Caco-2 (cell line): ENCODE measurements at regions not wholly inside any gene's neighbourhood (a gene's known extent, or its start where the extent isn't known, plus 50 kb on each side); places are given as distances from the start of the nearest gene placed in this dataset.

Experiments used
- BruUV-seq: library from RNA; stranded (reverse); fragments of 400-500 nt; replicated peaks from 2 replicates; lab custom pipeline; 2021; lab: Mats Ljungman, UMichigan
- CTCF ChIA-PET: fragments of 300-600 bp; sonication (Branson Sonifier 250); formaldehyde crosslinking; loops from one replicate; lab custom pipeline; 2022; ENCODE audit warnings: antibody characterized with exemption; lab: Charles Lee
- POLR2A ChIA-PET: fragments of 300-600 bp; sonication (Branson Sonifier 250); formaldehyde crosslinking; loops from one replicate; lab custom pipeline; 2022; ENCODE audit warnings: antibody characterized with exemption; lab: Charles Lee
- DNase-seq, 2 experiments: peaks; one replicate each; pipeline versions ENCODE4 v3.0.0 to v3.0.0-alpha.2; 2020 to 2022
- H3K27me3 ChIP-seq: replicated peaks from 2 replicates; pipeline ENCODE4 v1.6.0; 2011; ENCODE audit warnings: low read length; ENCODE audit not compliant: control insufficient read depth, insufficient read depth
- H3K36me3 ChIP-seq: 2 replicates; pipeline ENCODE4 v1.5.1; 2011; ENCODE audit warnings: low read length; ENCODE audit not compliant: control insufficient read depth, insufficient read depth
- H3K4me1 ChIP-seq: fragments of 250-450 bp; sonication (Bioruptor Pico); 2 replicates; pipeline ENCODE4 v1.5.1; 2020; ENCODE audit warnings: mild to moderate bottlenecking
- H3K4me3 ChIP-seq: 2 replicates; pipeline ENCODE4 v1.5.1; 2011; ENCODE audit warnings: low read depth, mild to moderate bottlenecking, control low read depth, low read length
- H3K9me3 ChIP-seq: fragments of 250-450 bp; sonication (Bioruptor Pico); 2 replicates; pipeline ENCODE4 v1.5.1; 2020; ENCODE audit warnings: mild to moderate bottlenecking, moderate library complexity
- H3K27ac Mint-ChIP-seq: one replicate; pipeline ENCODE4 v1.8.0; 2022; ENCODE audit warnings: mixed read lengths; ENCODE audit not compliant: unreplicated experiment
- H3K27me3 Mint-ChIP-seq: one replicate; pipeline ENCODE4 v1.8.0; 2022; ENCODE audit warnings: mixed read lengths; ENCODE audit not compliant: insufficient read depth, unreplicated experiment
- H3K36me3 Mint-ChIP-seq: one replicate; pipeline ENCODE4 v1.8.0; 2022; ENCODE audit warnings: mild to moderate bottlenecking, mixed read lengths; ENCODE audit not compliant: insufficient read depth, unreplicated experiment
- H3K4me1 Mint-ChIP-seq: one replicate; pipeline ENCODE4 v1.8.0; 2022; ENCODE audit warnings: low read depth, mixed read lengths; ENCODE audit not compliant: unreplicated experiment
- H3K4me3 Mint-ChIP-seq: one replicate; pipeline ENCODE4 v1.8.0; 2022; ENCODE audit warnings: mild to moderate bottlenecking, moderate library complexity, mixed read lengths; ENCODE audit not compliant: unreplicated experiment
- H3K9me3 Mint-ChIP-seq: one replicate; pipeline ENCODE4 v1.8.0; 2022; ENCODE audit warnings: mixed read lengths; ENCODE audit not compliant: unreplicated experiment
- intact Hi-C: fragments of 100-400 bp; cut with micrococcal nuclease; formaldehyde crosslinking; loops from one replicate; pipeline ENCODE4 v1.10.0; 2022; ENCODE audit not compliant: unreplicated experiment
- TF ChIP-seq, protein P1 (sequence below), 2 experiments: fragments of 200-600 bp in 1 of 2; IDR thresholded peaks; 1 replicate in 1 of 2; 2 replicates in 1 of 2; pipeline versions ENCODE4 v1.5.1 to v1.8.0; 2011 to 2022; ENCODE audit warnings: antibody characterized with exemption in 1 of 2, control low read depth in 1 of 2, inconsistent platforms in 1 of 2, low read depth in 1 of 2, low read length in 1 of 2, mild to moderate bottlenecking in 1 of 2, moderate library complexity in 1 of 2; ENCODE audit not compliant: insufficient read depth in 1 of 2, severe bottlenecking in 1 of 2, unreplicated experiment in 1 of 2

DNA sequence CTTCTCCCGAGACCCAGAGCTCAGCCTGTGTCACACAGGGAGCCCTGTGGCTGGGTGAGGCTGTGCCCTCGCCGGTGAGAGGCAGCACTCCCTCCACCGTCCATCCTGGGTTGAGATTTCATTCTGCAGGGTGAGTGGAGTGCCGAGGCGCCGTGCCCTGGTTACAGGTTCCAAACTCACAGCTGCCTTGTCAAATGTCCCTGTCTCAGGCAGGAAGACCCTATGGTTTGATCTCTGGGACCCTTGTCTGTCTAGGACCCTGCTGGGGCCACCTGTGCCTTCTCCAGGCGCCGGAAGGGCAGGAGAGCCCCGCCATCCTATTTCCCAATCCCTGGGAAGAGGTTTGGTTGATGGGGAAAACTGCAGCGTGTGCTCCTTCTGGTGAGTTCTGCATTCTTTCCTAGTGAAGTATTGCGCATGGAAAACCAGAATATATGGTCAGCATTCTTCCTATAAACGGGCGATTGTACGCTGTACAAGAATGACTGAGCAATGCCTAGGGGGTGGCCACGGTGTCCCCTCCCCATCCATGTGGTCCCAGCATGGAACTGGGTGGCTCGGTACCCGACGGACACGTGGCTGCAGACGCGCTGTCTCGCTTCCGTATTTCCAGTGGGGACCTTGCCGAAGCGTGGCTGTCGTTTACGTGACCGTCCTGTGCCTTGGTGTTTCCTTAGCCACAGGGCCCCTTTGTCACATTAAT lies 95.9 kb upstream of the COL5A1 start:
- H3K36me3 ChIP-seq: no peaks in the 10 kb centered on the region
- no peak overlapping the region for H3K4me3 ChIP-seq
- peaks cover 9% of the 10 kb centered on the region for H3K4me1 ChIP-seq
- no peak overlapping the region for H3K4me3 Mint-ChIP-seq
- no peaks in the 10 kb centered on the region for H3K27me3 Mint-ChIP-seq
- H3K27me3 ChIP-seq: no peaks in the 10 kb centered on the region
- no peaks in the 10 kb centered on the region for H3K9me3 ChIP-seq
- no peaks in the 10 kb centered on the region for H3K4me1 Mint-ChIP-seq
- intact Hi-C loops: loop anchor here (10.0 kb wide), 1 partner anchor 99 kb away; the partner anchor contains the start of gene COL5A1
- CTCF ChIA-PET: no interaction called here
- DNase-seq: no peak
- POLR2A ChIA-PET: no interaction called here
- no peak overlapping the region for H3K27ac Mint-ChIP-seq
- no peaks in the 10 kb centered on the region for H3K9me3 Mint-ChIP-seq
- BruUV-seq: no TSS peak
- TF ChIP-seq, protein P1, sequence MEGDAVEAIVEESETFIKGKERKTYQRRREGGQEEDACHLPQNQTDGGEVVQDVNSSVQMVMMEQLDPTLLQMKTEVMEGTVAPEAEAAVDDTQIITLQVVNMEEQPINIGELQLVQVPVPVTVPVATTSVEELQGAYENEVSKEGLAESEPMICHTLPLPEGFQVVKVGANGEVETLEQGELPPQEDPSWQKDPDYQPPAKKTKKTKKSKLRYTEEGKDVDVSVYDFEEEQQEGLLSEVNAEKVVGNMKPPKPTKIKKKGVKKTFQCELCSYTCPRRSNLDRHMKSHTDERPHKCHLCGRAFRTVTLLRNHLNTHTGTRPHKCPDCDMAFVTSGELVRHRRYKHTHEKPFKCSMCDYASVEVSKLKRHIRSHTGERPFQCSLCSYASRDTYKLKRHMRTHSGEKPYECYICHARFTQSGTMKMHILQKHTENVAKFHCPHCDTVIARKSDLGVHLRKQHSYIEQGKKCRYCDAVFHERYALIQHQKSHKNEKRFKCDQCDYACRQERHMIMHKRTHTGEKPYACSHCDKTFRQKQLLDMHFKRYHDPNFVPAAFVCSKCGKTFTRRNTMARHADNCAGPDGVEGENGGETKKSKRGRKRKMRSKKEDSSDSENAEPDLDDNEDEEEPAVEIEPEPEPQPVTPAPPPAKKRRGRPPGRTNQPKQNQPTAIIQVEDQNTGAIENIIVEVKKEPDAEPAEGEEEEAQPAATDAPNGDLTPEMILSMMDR (IDR thresholded peaks at IDR 0.05; ENCODE audit: insufficient read depth in 1 of 2, low read depth in 1 of 2, low read length in 1 of 2, severe bottlenecking in 1 of 2, unreplicated experiment in 1 of 2): no peak
- peaks cover 6% of the 10 kb centered on the region for H3K36me3 Mint-ChIP-seq

DNA sequence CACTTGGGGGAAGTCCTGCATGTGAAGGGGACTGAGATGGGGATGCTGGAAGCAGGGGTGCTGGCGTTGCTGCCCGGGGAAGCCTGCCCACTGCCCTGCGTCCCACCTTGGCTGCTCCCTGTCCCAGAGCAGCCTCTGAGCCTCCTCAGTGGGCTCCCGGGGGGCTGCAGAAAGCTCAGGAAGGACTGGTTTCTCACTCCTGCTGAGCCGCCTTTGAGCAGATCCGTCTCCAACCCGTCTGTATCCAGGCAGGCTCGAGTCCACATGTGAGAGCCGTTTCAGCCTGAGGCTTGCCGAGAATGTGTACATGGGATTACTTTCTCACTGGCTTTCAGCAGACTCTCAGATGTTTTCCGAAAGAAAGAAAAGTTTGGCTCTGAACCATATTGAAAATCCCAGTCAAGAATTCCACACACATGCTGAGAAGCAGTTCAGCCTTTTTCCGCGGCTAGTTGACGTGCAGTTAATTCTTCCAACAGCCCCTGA lies 95.3 kb upstream of the COL5A1 start:
- Mint-ChIP-seq H3K27ac (no peak overlapping the region), H3K9me3 (no peaks in the 10 kb centered on the region), H3K27me3 (no peaks in the 10 kb centered on the region), H3K4me3 (no peak overlapping the region), H3K36me3 (peaks cover 6% of the 10 kb centered on the region), H3K4me1 (no peaks in the 10 kb centered on the region)
- no peaks in the 10 kb centered on the region for H3K27me3 ChIP-seq
- no peak for DNase-seq
- no peaks in the 10 kb centered on the region for H3K9me3 ChIP-seq
- ChIA-PET CTCF (no interaction called here), POLR2A (no interaction called here)
- BruUV-seq: no TSS peak
- TF ChIP-seq, protein P1 (IDR thresholded peaks at IDR 0.05; ENCODE audit: insufficient read depth in 1 of 2, low read depth in 1 of 2, low read length in 1 of 2, severe bottlenecking in 1 of 2, unreplicated experiment in 1 of 2): no peak
- H3K36me3 ChIP-seq: no peaks in the 10 kb centered on the region
- intact Hi-C loops: loop anchor here (10.0 kb wide), 1 partner anchor 99 kb away; the partner anchor contains the start of gene COL5A1
- H3K4me3 ChIP-seq: no peak overlapping the region
- peaks cover 9% of the 10 kb centered on the region for H3K4me1 ChIP-seq

DNA sequence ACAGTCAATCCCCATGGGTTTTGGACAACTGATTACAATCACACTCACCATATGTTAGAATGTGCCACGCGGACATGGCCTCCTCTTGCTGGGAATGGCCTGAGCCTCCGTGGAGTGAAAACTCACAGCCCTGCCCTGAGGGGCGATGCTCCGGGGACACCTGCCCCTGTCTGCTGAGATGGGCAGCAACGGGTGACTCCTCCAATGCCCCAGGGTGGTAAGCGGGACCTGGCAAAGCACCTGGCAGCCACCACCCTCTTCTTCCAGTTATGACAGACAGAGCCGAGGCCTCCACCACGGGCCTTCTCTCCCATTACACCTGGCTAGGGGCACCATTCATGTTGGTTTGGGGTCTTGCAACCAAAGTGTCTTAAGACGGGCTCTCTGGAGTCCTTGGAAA lies 94.9 kb upstream of the COL5A1 start:
- Mint-ChIP-seq H3K27ac (no peak overlapping the region), H3K27me3 (no peaks in the 10 kb centered on the region), H3K36me3 (peaks cover 6% of the 10 kb centered on the region), H3K4me3 (no peak overlapping the region), H3K9me3 (no peaks in the 10 kb centered on the region), H3K4me1 (no peaks in the 10 kb centered on the region)
- Histone ChIP-seq H3K27me3 (no peaks in the 10 kb centered on the region), H3K9me3 (no peaks in the 10 kb centered on the region), H3K36me3 (no peaks in the 10 kb centered on the region), H3K4me3 (no peak overlapping the region), H3K4me1 (peaks cover 9% of the 10 kb centered on the region)
- no peak for DNase-seq
- no TSS peak for BruUV-seq
- intact Hi-C loops: loop anchor here (10.0 kb wide), 1 partner anchor 98 kb away; the partner anchor contains the start of gene COL5A1
- CTCF ChIA-PET: no interaction called here
- POLR2A ChIA-PET: no interaction called here
- TF ChIP-seq, protein P1 (IDR thresholded peaks at IDR 0.05; ENCODE audit: insufficient read depth in 1 of 2, low read depth in 1 of 2, low read length in 1 of 2, severe bottlenecking in 1 of 2, unreplicated experiment in 1 of 2): no peak
